ENCODE measurements at regions not wholly inside any gene's neighbourhood (a gene's known extent, or its start where the extent isn't known, plus 50 kb on each side); places are given as distances from the start of the nearest gene placed in this dataset.
"Not testable (repeated sequence)": the region's sequence is repeated elsewhere in the genome, so short reads cannot be mapped to it uniquely, and the experiment has no call there.

- no peak for DNase-seq
These were observed 1171.0 kb downstream of the MRPL39 start for GRCh38 chr21:24436236-24436635.

GRCh38 chr21:24428591-24429199 is 1178.6 kb downstream of the MRPL39 start:
- no peak for DNase-seq

GRCh38 chr21:24424776-24425175 is 1182.5 kb downstream of the MRPL39 start:
- DNase-seq = no peak

GRCh38 chr21:24423546-24423945 is 1183.7 kb downstream of the MRPL39 start:
- no peak for DNase-seq

- no peak for DNase-seq
These were observed 1186.6 kb downstream of the MRPL39 start for GRCh38 chr21:24420689-24421088.

- not testable (repeated sequence) for DNase-seq
These were observed 1187.6 kb downstream of the MRPL39 start for GRCh38 chr21:24419641-24420040.

- DNase-seq = no peak
These were observed 1188.6 kb downstream of the MRPL39 start for GRCh38 chr21:24418671-24419070.

GRCh38 chr21:24411429-24411828 is 1195.9 kb downstream of the MRPL39 start:
- DNase-seq = no peak

- no peak for DNase-seq
These were observed 1204.1 kb downstream of the MRPL39 start for GRCh38 chr21:24403221-24403620.

- no peak for DNase-seq
These were observed 1211.9 kb downstream of the MRPL39 start for GRCh38 chr21:24395320-24395923.

GRCh38 chr21:24375201-24375600 is 1232.1 kb downstream of the MRPL39 start:
- no peak for DNase-seq

- DNase-seq = no peak
These were observed 1234.8 kb downstream of the MRPL39 start for GRCh38 chr21:24372506-24372905.

- no peak for DNase-seq
These were observed 1237.5 kb downstream of the MRPL39 start for GRCh38 chr21:24369746-24370145.

- no peak for DNase-seq
These were observed 1238.0 kb downstream of the MRPL39 start for GRCh38 chr21:24369278-24369677.

- DNase-seq = no peak
These were observed 1239.3 kb downstream of the MRPL39 start for GRCh38 chr21:24367936-24368335.

- DNase-seq = no peak
These were observed 1253.8 kb downstream of the MRPL39 start for GRCh38 chr21:24353492-24353891.

- no peak for DNase-seq
These were observed 1267.9 kb downstream of the MRPL39 start for GRCh38 chr21:24339406-24339805.

GRCh38 chr21:24336491-24336890 is 1270.8 kb downstream of the MRPL39 start:
- no peak for DNase-seq

- no peak for DNase-seq
These were observed 1283.7 kb downstream of the MRPL39 start for GRCh38 chr21:24323536-24323935.

GRCh38 chr21:24316277-24316922 is 1290.9 kb downstream of the MRPL39 start:
- DNase-seq = no peak

- DNase-seq = no peak
These were observed 1296.5 kb downstream of the MRPL39 start for GRCh38 chr21:24310788-24311187.

GRCh38 chr21:24308183-24308582 is 1299.1 kb downstream of the MRPL39 start:
- DNase-seq = no peak

- DNase-seq = no peak
These were observed 1304.9 kb downstream of the MRPL39 start for GRCh38 chr21:24302400-24302799.

- DNase-seq = no peak
These were observed 1309.2 kb downstream of the MRPL39 start for GRCh38 chr21:24298040-24298439.

GRCh38 chr21:24294171-24294570 is 1313.1 kb downstream of the MRPL39 start:
- DNase-seq = no peak
